Activated naive CD8-positive, alpha-beta T cell treated with anti-CD3 and anti-CD28 coated beads, Interleukin-2, amount 50 U/mL, for 24 hours (primary cell): ENCODE measurements at regions not wholly inside any gene's neighbourhood (a gene's known extent, or its start where the extent isn't known, plus 50 kb on each side); places are given as distances from the start of the nearest gene placed in this dataset.

ENCODE experiments used
- ATAC-seq: fragments of 150-1000 bp; cut with Tn5 transposase; one replicate; pipeline ENCODE4 v1.10.0; 2021
- DNase-seq: peaks from one replicate; pipeline ENCODE4 v3.0.0; 2021
- H3K27ac Mint-ChIP-seq: one replicate; pipeline ENCODE4 v1.8.0; 2021; ENCODE audit warnings: mild to moderate bottlenecking, mixed read lengths
- H3K27me3 Mint-ChIP-seq: one replicate; pipeline ENCODE4 v1.8.0; 2021; ENCODE audit warnings: mixed read lengths
- H3K36me3 Mint-ChIP-seq: one replicate; pipeline ENCODE4 v1.8.0; 2021; ENCODE audit warnings: low read depth, mixed read lengths
- H3K4me1 Mint-ChIP-seq: one replicate; pipeline ENCODE4 v1.8.0; 2021; ENCODE audit warnings: mixed read lengths
- H3K4me3 Mint-ChIP-seq: one replicate; pipeline ENCODE4 v1.8.0; 2021; ENCODE audit warnings: mild to moderate bottlenecking, moderate library complexity, mixed read lengths
- H3K9me3 Mint-ChIP-seq: one replicate; pipeline ENCODE4 v1.8.0; 2021; ENCODE audit warnings: mixed read lengths

GRCh38 chr3:76841747-76842146 is 198.2 kb upstream of the ROBO2 start:
- no peaks in the 10 kb centered on the region for H3K36me3 Mint-ChIP-seq
- no peaks in the 10 kb centered on the region for H3K27me3 Mint-ChIP-seq
- H3K9me3 Mint-ChIP-seq: peaks cover 11% of the 10 kb centered on the region
- DNase-seq (no peak), ATAC-seq (no peak)
- H3K27ac Mint-ChIP-seq: no peak overlapping the region
- no peaks in the 10 kb centered on the region for H3K4me1 Mint-ChIP-seq
- no peak overlapping the region for H3K4me3 Mint-ChIP-seq

GRCh38 chr3:76842216-76842615 is 197.7 kb upstream of the ROBO2 start:
- no peak overlapping the region for H3K4me3 Mint-ChIP-seq
- peaks cover 11% of the 10 kb centered on the region for H3K9me3 Mint-ChIP-seq
- DNase-seq (no peak), ATAC-seq (no peak)
- H3K36me3 Mint-ChIP-seq: no peaks in the 10 kb centered on the region
- no peaks in the 10 kb centered on the region for H3K4me1 Mint-ChIP-seq
- no peak overlapping the region for H3K27ac Mint-ChIP-seq
- no peaks in the 10 kb centered on the region for H3K27me3 Mint-ChIP-seq

- no peaks in the 10 kb centered on the region for H3K27me3 Mint-ChIP-seq
- H3K4me1 Mint-ChIP-seq: no peaks in the 10 kb centered on the region
- H3K9me3 Mint-ChIP-seq: peaks cover 10% of the 10 kb centered on the region
- ATAC-seq: no peak
- H3K4me3 Mint-ChIP-seq: no peak overlapping the region
- H3K36me3 Mint-ChIP-seq: no peaks in the 10 kb centered on the region
- DNase-seq: no peak
- no peak overlapping the region for H3K27ac Mint-ChIP-seq
Measured at GRCh38 chr3:76855451-76855850, 184.4 kb upstream of the ROBO2 start.

- H3K4me3 Mint-ChIP-seq: no peak overlapping the region
- no peak overlapping the region for H3K27ac Mint-ChIP-seq
- no peak for DNase-seq
- no peaks in the 10 kb centered on the region for H3K4me1 Mint-ChIP-seq
- H3K36me3 Mint-ChIP-seq: no peaks in the 10 kb centered on the region
- no peak for ATAC-seq
- no peaks in the 10 kb centered on the region for H3K27me3 Mint-ChIP-seq
- H3K9me3 Mint-ChIP-seq: peaks cover 19% of the 10 kb centered on the region
Measured at GRCh38 chr3:76859596-76859995, 180.3 kb upstream of the ROBO2 start.

- Mint-ChIP-seq H3K4me1 (no peaks in the 10 kb centered on the region), H3K27me3 (no peaks in the 10 kb centered on the region), H3K4me3 (no peak overlapping the region), H3K36me3 (no peaks in the 10 kb centered on the region), H3K27ac (no peak overlapping the region), H3K9me3 (peaks cover 24% of the 10 kb centered on the region)
- DNase-seq (no peak), ATAC-seq (no peak)
Measured at GRCh38 chr3:76864355-76864754, 175.5 kb upstream of the ROBO2 start.

- Mint-ChIP-seq H3K36me3 (no peaks in the 10 kb centered on the region), H3K9me3 (peaks cover 25% of the 10 kb centered on the region), H3K4me3 (no peak overlapping the region), H3K27ac (no peak overlapping the region), H3K27me3 (no peaks in the 10 kb centered on the region), H3K4me1 (no peaks in the 10 kb centered on the region)
- DNase-seq: no peak
- ATAC-seq: no peak
Measured at GRCh38 chr3:76866729-76867408, 173.0 kb upstream of the ROBO2 start.

- DNase-seq (no peak), ATAC-seq (no peak)
- Mint-ChIP-seq H3K27ac (no peak overlapping the region), H3K4me3 (no peak overlapping the region), H3K36me3 (no peaks in the 10 kb centered on the region), H3K9me3 (peaks cover 20% of the 10 kb centered on the region), H3K4me1 (no peaks in the 10 kb centered on the region), H3K27me3 (no peaks in the 10 kb centered on the region)
Measured at GRCh38 chr3:76869726-76870384, 170.0 kb upstream of the ROBO2 start.

- Mint-ChIP-seq H3K27me3 (no peaks in the 10 kb centered on the region), H3K36me3 (no peaks in the 10 kb centered on the region), H3K27ac (no peak overlapping the region), H3K4me1 (no peaks in the 10 kb centered on the region), H3K4me3 (no peak overlapping the region), H3K9me3 (peaks cover 20% of the 10 kb centered on the region)
- ATAC-seq (no peak), DNase-seq (no peak)
Measured at GRCh38 chr3:76871655-76872054, 168.2 kb upstream of the ROBO2 start.

GRCh38 chr3:76872999-76873398 is 166.9 kb upstream of the ROBO2 start:
- H3K27ac Mint-ChIP-seq: no peak overlapping the region
- H3K4me3 Mint-ChIP-seq: no peak overlapping the region
- no peaks in the 10 kb centered on the region for H3K36me3 Mint-ChIP-seq
- DNase-seq (no peak), ATAC-seq (no peak)
- H3K27me3 Mint-ChIP-seq: no peaks in the 10 kb centered on the region
- no peaks in the 10 kb centered on the region for H3K4me1 Mint-ChIP-seq
- H3K9me3 Mint-ChIP-seq: peaks cover 14% of the 10 kb centered on the region

GRCh38 chr3:76873532-76874242 is 166.2 kb upstream of the ROBO2 start:
- no peaks in the 10 kb centered on the region for H3K4me1 Mint-ChIP-seq
- no peak overlapping the region for H3K4me3 Mint-ChIP-seq
- H3K36me3 Mint-ChIP-seq: no peaks in the 10 kb centered on the region
- ATAC-seq (no peak), DNase-seq (no peak)
- H3K27ac Mint-ChIP-seq: no peak overlapping the region
- no peaks in the 10 kb centered on the region for H3K27me3 Mint-ChIP-seq
- H3K9me3 Mint-ChIP-seq: peaks cover 8% of the 10 kb centered on the region

GRCh38 chr3:76879959-76880358 is 159.9 kb upstream of the ROBO2 start:
- no peak for DNase-seq
- no peak overlapping the region for H3K27ac Mint-ChIP-seq

GRCh38 chr3:76886761-76887500 is 153.0 kb upstream of the ROBO2 start:
- DNase-seq: no peak
- no peaks in the 10 kb centered on the region for H3K27me3 Mint-ChIP-seq
- H3K4me1 Mint-ChIP-seq: no peaks in the 10 kb centered on the region
- H3K27ac Mint-ChIP-seq: no peak overlapping the region
- peaks cover 1% of the 10 kb centered on the region for H3K9me3 Mint-ChIP-seq
- no peak overlapping the region for H3K4me3 Mint-ChIP-seq
- no peaks in the 10 kb centered on the region for H3K36me3 Mint-ChIP-seq
- ATAC-seq: no peak

More at GRCh38 chr3:76879959-76880358, 159.9 kb upstream of the ROBO2 start:
- peaks cover 5% of the 10 kb centered on the region for H3K9me3 Mint-ChIP-seq
- H3K4me1 Mint-ChIP-seq: no peaks in the 10 kb centered on the region
- no peak overlapping the region for H3K4me3 Mint-ChIP-seq
- no peaks in the 10 kb centered on the region for H3K27me3 Mint-ChIP-seq
- ATAC-seq: no peak
- no peaks in the 10 kb centered on the region for H3K36me3 Mint-ChIP-seq

- ATAC-seq (no peak), DNase-seq (no peak)
- Mint-ChIP-seq H3K4me3 (no peak overlapping the region), H3K9me3 (no peaks in the 10 kb centered on the region), H3K36me3 (no peaks in the 10 kb centered on the region), H3K27me3 (no peaks in the 10 kb centered on the region), H3K4me1 (no peaks in the 10 kb centered on the region), H3K27ac (no peak overlapping the region)
Measured at GRCh38 chr3:76888856-76889255, 151.0 kb upstream of the ROBO2 start.

- ATAC-seq (no peak), DNase-seq (no peak)
- H3K4me3 Mint-ChIP-seq: no peak overlapping the region
- no peak overlapping the region for H3K27ac Mint-ChIP-seq
- H3K4me1 Mint-ChIP-seq: no peaks in the 10 kb centered on the region
- H3K36me3 Mint-ChIP-seq: no peaks in the 10 kb centered on the region
- H3K9me3 Mint-ChIP-seq: no peaks in the 10 kb centered on the region
- no peaks in the 10 kb centered on the region for H3K27me3 Mint-ChIP-seq
Measured at GRCh38 chr3:76889911-76890310, 150.0 kb upstream of the ROBO2 start.
